Memory B cell (primary cell): ENCODE measurements at regions not wholly inside any gene's neighbourhood (a gene's known extent, or its start where the extent isn't known, plus 50 kb on each side); places are given as distances from the start of the nearest gene placed in this dataset.
"Not testable (repeated sequence)": the region's sequence is repeated elsewhere in the genome, so short reads cannot be mapped to it uniquely, and the experiment has no call there.

ENCODE experiments used
- ATAC-seq: fragments of 150-1000 bp; cut with Tn5 transposase; 2 replicates; pipeline ENCODE4 v1.10.0; 2021; ENCODE audit warnings: low read depth, mild to moderate bottlenecking, moderate library complexity
- DNase-seq, 2 donors: peaks; one replicate each; pipeline ENCODE4 v3.0.0; 2022; ENCODE audit warnings: low spot score in 2 of 2
- H3K27ac Mint-ChIP-seq: one replicate; pipeline ENCODE4 v1.8.0; 2022; ENCODE audit warnings: mild to moderate bottlenecking, moderate library complexity, mixed read lengths
- H3K27me3 Mint-ChIP-seq: one replicate; pipeline ENCODE4 v1.8.0; 2022; ENCODE audit warnings: mixed read lengths
- H3K36me3 Mint-ChIP-seq: one replicate; pipeline ENCODE4 v1.8.0; 2022; ENCODE audit warnings: mild to moderate bottlenecking, mixed read lengths
- H3K4me1 Mint-ChIP-seq: one replicate; pipeline ENCODE4 v1.8.0; 2022; ENCODE audit warnings: mixed read lengths
- H3K4me3 Mint-ChIP-seq: one replicate; pipeline ENCODE4 v1.8.0; 2022; ENCODE audit warnings: mild to moderate bottlenecking, moderate library complexity, mixed read lengths
- H3K9me3 Mint-ChIP-seq: one replicate; pipeline ENCODE4 v1.8.0; 2022; ENCODE audit warnings: mixed read lengths

- no peak overlapping the region for H3K4me3 Mint-ChIP-seq
Observed at GRCh38 chr13:50631041-50631440, 212.5 kb downstream of the DLEU7 start.

GRCh38 chr13:50634339-50634738 lies 209.2 kb downstream of the DLEU7 start:
- Mint-ChIP-seq H3K27me3 (no peaks in the 10 kb centered on the region), H3K4me1 (peaks cover 21% of the 10 kb centered on the region), H3K36me3 (no peaks in the 10 kb centered on the region), H3K9me3 (no peaks in the 10 kb centered on the region), H3K27ac (peak overlapping the region; percentile 93), H3K4me3 (no peak overlapping the region)
- DNase-seq (no peak), ATAC-seq (no peak)

More at GRCh38 chr13:50631041-50631440, 212.5 kb downstream of the DLEU7 start:
- no peak for ATAC-seq
- Mint-ChIP-seq H3K9me3 (no peaks in the 10 kb centered on the region), H3K27ac (no peak overlapping the region), H3K36me3 (no peaks in the 10 kb centered on the region), H3K27me3 (no peaks in the 10 kb centered on the region), H3K4me1 (peaks cover 18% of the 10 kb centered on the region)
- DNase-seq: no peak

- Mint-ChIP-seq H3K4me1 (peaks cover 21% of the 10 kb centered on the region), H3K27ac (peak overlapping the region; percentile 93), H3K9me3 (no peaks in the 10 kb centered on the region), H3K36me3 (no peaks in the 10 kb centered on the region), H3K4me3 (peak overlapping the region; percentile 1), H3K27me3 (no peaks in the 10 kb centered on the region)
- DNase-seq (peak; percentile 27 to 48), ATAC-seq (peak; percentile 83)
Observed at GRCh38 chr13:50635504-50635903, 208.0 kb downstream of the DLEU7 start.

- H3K4me3 Mint-ChIP-seq: peak overlapping the region; percentile 1
- DNase-seq: peak; percentile 22 to 41
- peak overlapping the region; percentile 93 for H3K27ac Mint-ChIP-seq
- H3K27me3 Mint-ChIP-seq: no peaks in the 10 kb centered on the region
- H3K9me3 Mint-ChIP-seq: no peaks in the 10 kb centered on the region
- no peaks in the 10 kb centered on the region for H3K36me3 Mint-ChIP-seq
- H3K4me1 Mint-ChIP-seq: peaks cover 21% of the 10 kb centered on the region
- ATAC-seq: peak; percentile 81
Observed at GRCh38 chr13:50636007-50636704, 207.3 kb downstream of the DLEU7 start.

- Mint-ChIP-seq H3K36me3 (no peaks in the 10 kb centered on the region), H3K27me3 (no peaks in the 10 kb centered on the region), H3K4me3 (no peak overlapping the region), H3K4me1 (peaks cover 11% of the 10 kb centered on the region), H3K9me3 (no peaks in the 10 kb centered on the region), H3K27ac (no peak overlapping the region)
- ATAC-seq: no peak
- no peak for DNase-seq
Observed at GRCh38 chr13:50643060-50643459, 200.4 kb downstream of the DLEU7 start.

- H3K36me3 Mint-ChIP-seq: no peaks in the 10 kb centered on the region
- no peak overlapping the region for H3K27ac Mint-ChIP-seq
- H3K27me3 Mint-ChIP-seq: no peaks in the 10 kb centered on the region
Observed at GRCh38 chr13:50644081-50644871, 199.2 kb downstream of the DLEU7 start.

GRCh38 chr13:50645092-50645491 lies 198.4 kb downstream of the DLEU7 start:
- ATAC-seq (no peak), DNase-seq (no peak)
- Mint-ChIP-seq H3K36me3 (no peaks in the 10 kb centered on the region), H3K27ac (no peak overlapping the region), H3K4me3 (no peak overlapping the region), H3K4me1 (peaks cover 14% of the 10 kb centered on the region), H3K9me3 (peaks cover 1% of the 10 kb centered on the region), H3K27me3 (no peaks in the 10 kb centered on the region)

More at GRCh38 chr13:50644081-50644871, 199.2 kb downstream of the DLEU7 start:
- Mint-ChIP-seq H3K4me3 (no peak overlapping the region), H3K4me1 (peaks cover 11% of the 10 kb centered on the region), H3K9me3 (no peaks in the 10 kb centered on the region)
- no peak for ATAC-seq
- no peak for DNase-seq

GRCh38 chr13:50646070-50646469 lies 197.4 kb downstream of the DLEU7 start:
- Mint-ChIP-seq H3K27me3 (no peaks in the 10 kb centered on the region), H3K27ac (no peak overlapping the region), H3K4me1 (peaks cover 20% of the 10 kb centered on the region), H3K4me3 (no peak overlapping the region), H3K9me3 (peaks cover 1% of the 10 kb centered on the region), H3K36me3 (no peaks in the 10 kb centered on the region)
- DNase-seq (no peak), ATAC-seq (no peak)

GRCh38 chr13:50649211-50649610 lies 194.3 kb downstream of the DLEU7 start:
- H3K4me3 Mint-ChIP-seq: no peak overlapping the region
- H3K27ac Mint-ChIP-seq: no peak overlapping the region
- peaks cover 16% of the 10 kb centered on the region for H3K4me1 Mint-ChIP-seq
- H3K36me3 Mint-ChIP-seq: no peaks in the 10 kb centered on the region
- ATAC-seq: no peak
- H3K9me3 Mint-ChIP-seq: peaks cover 1% of the 10 kb centered on the region
- no peak for DNase-seq
- no peaks in the 10 kb centered on the region for H3K27me3 Mint-ChIP-seq

- ATAC-seq (peak; percentile 42), DNase-seq (no peak)
- peak overlapping the region; percentile 45 for H3K4me3 Mint-ChIP-seq
- H3K9me3 Mint-ChIP-seq: peaks cover 1% of the 10 kb centered on the region
- peaks cover 18% of the 10 kb centered on the region for H3K4me1 Mint-ChIP-seq
- H3K27me3 Mint-ChIP-seq: no peaks in the 10 kb centered on the region
- H3K36me3 Mint-ChIP-seq: no peaks in the 10 kb centered on the region
- H3K27ac Mint-ChIP-seq: peak overlapping the region; percentile 28
Observed at GRCh38 chr13:50650592-50651504, 192.6 kb downstream of the DLEU7 start.

GRCh38 chr13:50651922-50652321 lies 191.6 kb downstream of the DLEU7 start:
- ATAC-seq: no peak
- Mint-ChIP-seq H3K27me3 (no peaks in the 10 kb centered on the region), H3K9me3 (peaks cover 1% of the 10 kb centered on the region), H3K4me3 (no peak overlapping the region), H3K36me3 (no peaks in the 10 kb centered on the region), H3K4me1 (peaks cover 17% of the 10 kb centered on the region), H3K27ac (no peak overlapping the region)
- no peak for DNase-seq

- no peak for ATAC-seq
- Mint-ChIP-seq H3K36me3 (no peaks in the 10 kb centered on the region), H3K27ac (no peak overlapping the region), H3K27me3 (no peaks in the 10 kb centered on the region), H3K4me3 (no peak overlapping the region), H3K9me3 (peaks cover 1% of the 10 kb centered on the region), H3K4me1 (peaks cover 16% of the 10 kb centered on the region)
- DNase-seq: no peak
Observed at GRCh38 chr13:50654331-50654730, 189.2 kb downstream of the DLEU7 start.

GRCh38 chr13:50661881-50662280 lies 181.6 kb downstream of the DLEU7 start:
- not testable (repeated sequence) for H3K36me3 Mint-ChIP-seq, H3K4me1 Mint-ChIP-seq, H3K27ac Mint-ChIP-seq, ATAC-seq, H3K9me3 Mint-ChIP-seq, H3K27me3 Mint-ChIP-seq, H3K4me3 Mint-ChIP-seq, DNase-seq

- no peak for DNase-seq
- peaks cover 5% of the 10 kb centered on the region for H3K4me1 Mint-ChIP-seq
- H3K4me3 Mint-ChIP-seq: no peak overlapping the region
- no peak for ATAC-seq
- H3K27ac Mint-ChIP-seq: no peak overlapping the region
- peaks cover 9% of the 10 kb centered on the region for H3K36me3 Mint-ChIP-seq
- H3K27me3 Mint-ChIP-seq: no peaks in the 10 kb centered on the region
- peaks cover 9% of the 10 kb centered on the region for H3K9me3 Mint-ChIP-seq
Observed at GRCh38 chr13:50664951-50665350, 178.5 kb downstream of the DLEU7 start.
